H9 (cell line): ENCODE measurements at regions not wholly inside any gene's neighbourhood (a gene's known extent, or its start where the extent isn't known, plus 50 kb on each side); places are given as distances from the start of the nearest gene placed in this dataset.

Experiments used
- DNase-seq: peaks from one replicate; pipeline ENCODE4 v3.0.0-alpha.2; 2017
- H2AFZ ChIP-seq: one replicate; pipeline ENCODE4 v1.6.1; 2013; ENCODE audit warnings: mild to moderate bottlenecking, low read length, control low read depth, moderate library complexity
- H2AK5ac ChIP-seq: 2 replicates; pipeline ENCODE4 v1.6.1; 2013; ENCODE audit warnings: low read length, control low read depth, mixed read lengths; ENCODE audit not compliant: insufficient read length
- H2BK120ac ChIP-seq: one replicate; pipeline ENCODE4 v1.6.1; 2013; ENCODE audit warnings: low read depth, mild to moderate bottlenecking, low read length, control low read depth, inconsistent platforms; ENCODE audit not compliant: poor library complexity, severe bottlenecking
- H2BK12ac ChIP-seq: 2 replicates; pipeline ENCODE4 v1.6.1; 2013; ENCODE audit warnings: low read length, control low read depth, mixed read lengths, low read depth; ENCODE audit not compliant: insufficient read length
- H2BK15ac ChIP-seq: 2 replicates; pipeline ENCODE4 v1.6.1; 2013; ENCODE audit warnings: low read depth, low read length, control low read depth
- H2BK20ac ChIP-seq: one replicate; pipeline ENCODE4 v1.6.1; 2013; ENCODE audit warnings: low read depth, mild to moderate bottlenecking, low read length, control low read depth, inconsistent platforms; ENCODE audit not compliant: poor library complexity, severe bottlenecking
- H2BK5ac ChIP-seq: 2 replicates; pipeline ENCODE4 v1.6.1; 2013; ENCODE audit warnings: low read length, control low read depth, mixed read lengths; ENCODE audit not compliant: insufficient read length
- H3K14ac ChIP-seq: 2 replicates; pipeline ENCODE4 v1.6.1; 2013; ENCODE audit warnings: low read length, control low read depth; ENCODE audit not compliant: insufficient read depth
- H3K18ac ChIP-seq: 2 replicates; pipeline ENCODE4 v1.6.1; 2013; ENCODE audit warnings: low read depth, mild to moderate bottlenecking, mixed read lengths, low read length, control low read depth; ENCODE audit not compliant: insufficient read length
- H3K23ac ChIP-seq: 2 replicates; pipeline ENCODE4 v1.6.1; 2013; ENCODE audit warnings: low read length, control low read depth, mixed read lengths, low read depth; ENCODE audit not compliant: insufficient read length
- H3K23me2 ChIP-seq: 2 replicates; pipeline ENCODE4 v1.6.1; 2013; ENCODE audit warnings: low read depth, mild to moderate bottlenecking, mixed read lengths, low read length, control low read depth; ENCODE audit not compliant: insufficient read length, poor library complexity, severe bottlenecking
- H3K27ac ChIP-seq: 2 replicates; pipeline ENCODE4 v1.5.1; 2013; ENCODE audit warnings: low read length, control low read depth, mixed read lengths, low read depth; ENCODE audit not compliant: insufficient read length
- H3K27me3 ChIP-seq: 2 replicates; pipeline ENCODE4 v1.6.1; 2013; ENCODE audit warnings: low read length, control low read depth, inconsistent platforms; ENCODE audit not compliant: insufficient read depth
- H3K4ac ChIP-seq: 2 replicates; pipeline ENCODE4 v1.6.1; 2013; ENCODE audit warnings: low read depth, mild to moderate bottlenecking, control low read depth, inconsistent platforms, low read length, moderate library complexity
- H3K4me1 ChIP-seq: 2 replicates; pipeline ENCODE4 v1.6.1; 2013; ENCODE audit warnings: low read length, control low read depth, inconsistent platforms; ENCODE audit not compliant: insufficient read depth
- H3K4me2 ChIP-seq: 2 replicates; pipeline ENCODE4 v1.6.1; 2013; ENCODE audit warnings: low read length, control low read depth, mixed read lengths; ENCODE audit not compliant: insufficient read length, insufficient read depth
- H3K56ac ChIP-seq: 2 replicates; pipeline ENCODE4 v1.6.1; 2013; ENCODE audit warnings: low read depth, mild to moderate bottlenecking, mixed read lengths, low read length, control low read depth; ENCODE audit not compliant: insufficient read length
- H3K79me1 ChIP-seq: 2 replicates; pipeline ENCODE4 v1.6.1; 2013; ENCODE audit warnings: low read depth, mild to moderate bottlenecking, moderate library complexity, low read length, control low read depth, inconsistent platforms; ENCODE audit not compliant: insufficient read depth, poor library complexity, severe bottlenecking
- H3K79me2 ChIP-seq: 2 replicates; pipeline ENCODE4 v1.6.1; 2013; ENCODE audit warnings: low read length, control low read depth, inconsistent platforms; ENCODE audit not compliant: insufficient read depth
- H3K9ac ChIP-seq: 2 replicates; pipeline ENCODE4 v1.6.1; 2013; ENCODE audit warnings: low read length, control low read depth, mixed read lengths; ENCODE audit not compliant: insufficient read length; ENCODE audit errors: extremely low read depth
- H3K9me3 ChIP-seq: one replicate; pipeline ENCODE4 v1.6.1; 2013; ENCODE audit warnings: low read depth, low read length, inconsistent platforms; ENCODE audit not compliant: control insufficient read depth
- H3T11ph ChIP-seq: one replicate; pipeline ENCODE4 v1.6.1; 2013; ENCODE audit warnings: mild to moderate bottlenecking, low read length, control low read depth, inconsistent platforms
- H4K20me1 ChIP-seq: one replicate; pipeline ENCODE4 v1.6.1; 2013; ENCODE audit not compliant: control insufficient read depth, insufficient read length, insufficient read depth
- H4K5ac ChIP-seq: 2 replicates; pipeline ENCODE4 v1.6.1; 2013; ENCODE audit warnings: low read depth, mild to moderate bottlenecking, mixed read lengths, low read length, control low read depth; ENCODE audit not compliant: insufficient read length
- H4K8ac ChIP-seq: replicated peaks from 2 replicates; pipeline ENCODE4 v1.6.1; 2013; ENCODE audit warnings: low read length, control low read depth, mixed read lengths, low read depth; ENCODE audit not compliant: insufficient read length
- H4K91ac ChIP-seq: 2 replicates; pipeline ENCODE4 v1.6.1; 2013; ENCODE audit warnings: low read depth, mild to moderate bottlenecking, moderate library complexity, mixed read lengths, low read length, control low read depth; ENCODE audit not compliant: insufficient read length
- H3K27ac Mint-ChIP-seq, 3 experiments: 2 replicates in 2 of 3; 3 replicates in 1 of 3; pipeline ENCODE4 v1.8.0; 2020 to 2021; ENCODE audit warnings: mixed read lengths in 3 of 3, mild to moderate bottlenecking in 1 of 3, moderate library complexity in 1 of 3
- H3K27me3 Mint-ChIP-seq: 2 replicates; pipeline ENCODE4 v1.8.0; 2021; ENCODE audit warnings: low read depth, mild to moderate bottlenecking, moderate library complexity, mixed read lengths
- H3K36me3 Mint-ChIP-seq, 3 experiments: 2 replicates in 2 of 3; 3 replicates in 1 of 3; pipeline ENCODE4 v1.8.0; 2020 to 2021; ENCODE audit warnings: low read depth in 3 of 3, mixed read lengths in 3 of 3; ENCODE audit not compliant: insufficient read depth in 1 of 3
- H3K4me1 Mint-ChIP-seq, 2 experiments: 2 replicates each; pipeline ENCODE4 v1.8.0; 2020; ENCODE audit warnings: mixed read lengths in 2 of 2
- H3K4me3 Mint-ChIP-seq, 2 experiments: 2 replicates in 1 of 2; 3 replicates in 1 of 2; pipeline ENCODE4 v1.8.0; 2020 to 2021; ENCODE audit warnings: mild to moderate bottlenecking in 2 of 2, mixed read lengths in 2 of 2, moderate library complexity in 1 of 2
- H3K9me3 Mint-ChIP-seq, 2 experiments: 2 replicates in 1 of 2; 3 replicates in 1 of 2; pipeline ENCODE4 v1.8.0; 2020; ENCODE audit warnings: mild to moderate bottlenecking in 2 of 2, mixed read lengths in 2 of 2, moderate library complexity in 1 of 2
- WGBS: extraction: QIAGEN DNeasy Blood & Tissue Kit; methylation state at CpG from one replicate; pipeline ENCODE4 v1.1.7; 2013; ENCODE audit warnings: missing lambda C conversion rate, low lambda C conversion rate, mixed read lengths; ENCODE audit not compliant: insufficient read length; ENCODE audit errors: extremely low coverage; 5-methylcytosine and 5-hydroxymethylcytosine counted together
- TF ChIP-seq, protein P1 (sequence below): fragments of 200-600 bp; sonication (generic); conservative IDR thresholded peaks from 3 replicates; pipeline ENCODE4 v1.8.0; 2021; ENCODE audit warnings: antibody characterized with exemption, mild to moderate bottlenecking

- H2BK12ac ChIP-seq = no peak overlapping the region
Measured at GRCh38 chr16:65688301-65688700, 566.4 kb upstream of the CDH11 start.

More at GRCh38 chr16:65688301-65688700, 566.4 kb upstream of the CDH11 start:
- no peak overlapping the region for H2AFZ ChIP-seq
- H4K5ac ChIP-seq = no peak overlapping the region
- no peaks in the 10 kb centered on the region for H3K79me2 ChIP-seq
- no peak overlapping the region for H3K23ac ChIP-seq
- peaks cover 3% of the 10 kb centered on the region; the same call in 1 of the 2 replicates for H3K4me1 ChIP-seq
- H3K4ac ChIP-seq = no peak overlapping the region
- H2BK5ac ChIP-seq = no peak overlapping the region
- H4K20me1 ChIP-seq = no peaks in the 10 kb centered on the region
- no peak overlapping the region for H3K56ac ChIP-seq
- no peak overlapping the region for H2BK120ac ChIP-seq
- no peaks in the 10 kb centered on the region for H3K23me2 ChIP-seq
- H3K27ac ChIP-seq = no peak overlapping the region
- no peak overlapping the region for H3T11ph ChIP-seq
- no peak overlapping the region for H3K18ac ChIP-seq
- H4K91ac ChIP-seq = no peak overlapping the region
- Mint-ChIP-seq H3K27ac (no peak overlapping the region), H3K9me3 (peaks cover 3 to 12% of the 10 kb centered on the region in 2 experiments; a peak in 4 of 5 replicates), H3K27me3 (peaks cover 4% of the 10 kb centered on the region; the same call in 1 of the 2 replicates), H3K36me3 (peaks cover 2 to 4% (median 3%) of the 10 kb centered on the region in 3 experiments; a peak in 3 of 7 replicates), H3K4me3 (no peak overlapping the region), H3K4me1 (peaks cover 6 to 13% of the 10 kb centered on the region in 2 experiments)
- TF ChIP-seq, protein P1, sequence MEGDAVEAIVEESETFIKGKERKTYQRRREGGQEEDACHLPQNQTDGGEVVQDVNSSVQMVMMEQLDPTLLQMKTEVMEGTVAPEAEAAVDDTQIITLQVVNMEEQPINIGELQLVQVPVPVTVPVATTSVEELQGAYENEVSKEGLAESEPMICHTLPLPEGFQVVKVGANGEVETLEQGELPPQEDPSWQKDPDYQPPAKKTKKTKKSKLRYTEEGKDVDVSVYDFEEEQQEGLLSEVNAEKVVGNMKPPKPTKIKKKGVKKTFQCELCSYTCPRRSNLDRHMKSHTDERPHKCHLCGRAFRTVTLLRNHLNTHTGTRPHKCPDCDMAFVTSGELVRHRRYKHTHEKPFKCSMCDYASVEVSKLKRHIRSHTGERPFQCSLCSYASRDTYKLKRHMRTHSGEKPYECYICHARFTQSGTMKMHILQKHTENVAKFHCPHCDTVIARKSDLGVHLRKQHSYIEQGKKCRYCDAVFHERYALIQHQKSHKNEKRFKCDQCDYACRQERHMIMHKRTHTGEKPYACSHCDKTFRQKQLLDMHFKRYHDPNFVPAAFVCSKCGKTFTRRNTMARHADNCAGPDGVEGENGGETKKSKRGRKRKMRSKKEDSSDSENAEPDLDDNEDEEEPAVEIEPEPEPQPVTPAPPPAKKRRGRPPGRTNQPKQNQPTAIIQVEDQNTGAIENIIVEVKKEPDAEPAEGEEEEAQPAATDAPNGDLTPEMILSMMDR = no peak
- H3K14ac ChIP-seq = no peak overlapping the region
- H2BK15ac ChIP-seq = no peak overlapping the region
- H2AK5ac ChIP-seq = no peak overlapping the region
- no peaks in the 10 kb centered on the region for H3K9me3 ChIP-seq
- no peak overlapping the region for H3K9ac ChIP-seq
- no peak overlapping the region for H3K4me2 ChIP-seq
- no peak overlapping the region for H2BK20ac ChIP-seq
- H4K8ac ChIP-seq = no peak overlapping the region
- H3K79me1 ChIP-seq = no peaks in the 10 kb centered on the region
- no CpG with 5 or more reads among the region's 1 CpG for WGBS
- no peak for DNase-seq
- no peaks in the 10 kb centered on the region for H3K27me3 ChIP-seq
